ENCODE measurements at regions not wholly inside any gene's neighbourhood (a gene's known extent, or its start where the extent isn't known, plus 50 kb on each side); places are given as distances from the start of the nearest gene placed in this dataset.
"Not testable (repeated sequence)": the region's sequence is repeated elsewhere in the genome, so short reads cannot be mapped to it uniquely, and the experiment has no call there.

DNA sequence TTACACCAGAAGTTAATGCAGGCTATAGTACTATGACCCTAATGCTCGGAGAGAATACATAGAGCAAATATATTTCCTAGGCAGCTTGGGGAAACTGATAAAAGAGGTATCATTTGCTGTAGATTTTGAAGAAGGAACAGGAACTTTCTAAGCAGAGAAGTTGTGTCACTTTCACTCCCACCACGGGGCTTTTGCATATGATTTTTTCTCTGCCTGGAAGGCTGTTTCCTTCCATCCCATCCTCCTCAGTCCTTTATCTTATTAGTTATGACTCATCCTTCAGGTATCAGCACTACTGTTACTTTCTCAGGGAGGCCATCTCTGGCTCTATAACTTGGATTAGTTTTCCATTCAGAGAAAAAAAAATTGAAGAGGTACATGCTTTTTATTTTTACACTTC is 2006.1 kb upstream of the WWC1 start:
- H3K27me3 ChIP-seq (ENCODE audit: control insufficient read depth, insufficient read depth, low read length), result no peaks in the 10 kb centered on the region
- no peaks in the 10 kb centered on the region for H3K4me1 ChIP-seq (ENCODE audit: control insufficient read depth, insufficient read depth, low read length)
- H3K4me2 ChIP-seq (ENCODE audit: low read length), result no peak overlapping the region
- H3K9ac ChIP-seq (ENCODE audit: low read depth, low read length), result no peak overlapping the region
- H3K9me3 ChIP-seq (replicated peaks; ENCODE audit: low read length), result peaks cover 7% of the 10 kb centered on the region
- H3K4me3 ChIP-seq (ENCODE audit: low read length), result no peak overlapping the region
- no peaks in the 10 kb centered on the region for H3K36me3 ChIP-seq (ENCODE audit: insufficient read depth, low read length)

DNA sequence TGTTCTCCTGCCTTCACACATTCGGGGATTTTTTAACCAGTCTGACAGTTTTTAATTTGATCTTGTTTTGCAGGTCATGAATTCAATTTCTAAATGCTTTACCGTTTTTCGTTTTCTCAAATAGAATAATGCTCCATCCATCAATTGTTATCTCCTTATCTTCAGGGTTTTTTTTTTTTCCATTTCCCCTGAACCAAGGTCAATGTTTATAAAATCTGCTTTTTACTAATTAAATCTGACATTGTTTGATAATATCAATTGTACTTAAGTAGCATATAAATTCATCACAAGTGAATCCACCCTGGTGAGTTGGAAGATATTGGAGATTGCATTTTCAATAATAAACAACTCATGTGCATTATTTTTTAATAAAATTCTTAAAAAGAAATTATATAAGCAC is 2004.6 kb upstream of the WWC1 start:
- no peaks in the 10 kb centered on the region for H3K4me1 ChIP-seq (ENCODE audit: control insufficient read depth, insufficient read depth, low read length)
- H3K36me3 ChIP-seq (ENCODE audit: insufficient read depth, low read length), result no peaks in the 10 kb centered on the region
- no peaks in the 10 kb centered on the region for H3K27me3 ChIP-seq (ENCODE audit: control insufficient read depth, insufficient read depth, low read length)
- H3K4me2 ChIP-seq (ENCODE audit: low read length), result no peak overlapping the region
- no peak overlapping the region for H3K9ac ChIP-seq (ENCODE audit: low read depth, low read length)
- H3K4me3 ChIP-seq (ENCODE audit: low read length), result no peak overlapping the region
- peaks cover 7% of the 10 kb centered on the region for H3K9me3 ChIP-seq (replicated peaks; ENCODE audit: low read length)

DNA sequence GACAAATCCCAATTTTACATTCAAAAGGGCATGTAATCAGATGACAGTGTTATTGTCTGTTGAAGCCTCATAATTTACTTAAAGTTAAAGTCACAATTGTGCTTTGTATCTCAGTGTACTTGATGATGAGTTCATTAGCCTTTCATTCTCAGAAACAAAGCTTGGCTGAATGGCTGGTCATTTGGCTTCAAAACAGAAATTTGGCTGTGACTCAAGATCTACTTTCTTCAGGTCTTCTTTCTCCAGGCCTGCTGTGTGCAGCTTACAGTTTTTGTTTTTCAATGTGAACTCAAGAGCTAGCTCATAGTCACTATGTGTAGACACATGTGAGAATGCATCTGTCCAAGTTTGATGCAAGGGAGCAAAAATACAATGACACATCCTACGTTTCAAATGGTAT is 2003.6 kb upstream of the WWC1 start:
- H3K9ac ChIP-seq (ENCODE audit: low read depth, low read length), result no peak overlapping the region
- no peaks in the 10 kb centered on the region for H3K36me3 ChIP-seq (ENCODE audit: insufficient read depth, low read length)
- no peaks in the 10 kb centered on the region for H3K27me3 ChIP-seq (ENCODE audit: control insufficient read depth, insufficient read depth, low read length)
- peaks cover 7% of the 10 kb centered on the region for H3K9me3 ChIP-seq (replicated peaks; ENCODE audit: low read length)
- no peak overlapping the region for H3K4me3 ChIP-seq (ENCODE audit: low read length)
- no peak overlapping the region for H3K4me2 ChIP-seq (ENCODE audit: low read length)
- no peaks in the 10 kb centered on the region for H3K4me1 ChIP-seq (ENCODE audit: control insufficient read depth, insufficient read depth, low read length)

- H3K9ac ChIP-seq (ENCODE audit: low read depth, low read length); H3K4me2 ChIP-seq (ENCODE audit: low read length); H3K36me3 ChIP-seq (ENCODE audit: insufficient read depth, low read length); H3K4me3 ChIP-seq (ENCODE audit: low read length); H3K27me3 ChIP-seq (ENCODE audit: control insufficient read depth, insufficient read depth, low read length); H3K4me1 ChIP-seq (ENCODE audit: control insufficient read depth, insufficient read depth, low read length): not testable (repeated sequence)
- peaks cover 17% of the 10 kb centered on the region for H3K9me3 ChIP-seq (replicated peaks; ENCODE audit: low read length)
Observed at GRCh38 chr5:166291800-166292199, 1999.6 kb upstream of the WWC1 start.

DNA sequence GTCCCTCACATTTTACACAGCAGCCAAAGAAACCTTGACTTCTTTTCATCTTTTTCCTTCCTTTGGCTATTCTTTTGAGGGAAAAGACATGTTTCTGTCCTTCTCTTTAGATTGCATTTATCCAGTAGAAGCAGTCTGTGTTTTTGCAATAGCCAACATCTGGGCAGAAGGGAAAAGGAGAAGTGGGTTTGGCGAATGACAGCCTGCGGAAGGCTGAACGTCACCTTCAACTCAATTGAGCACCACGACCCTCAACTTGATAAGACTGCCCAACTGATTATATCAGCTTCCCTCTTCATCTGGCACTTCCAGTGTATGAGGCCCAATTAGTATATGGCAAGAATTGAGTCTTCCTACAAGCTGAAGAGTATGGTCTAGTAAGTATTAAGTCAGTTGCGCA is 1997.6 kb upstream of the WWC1 start:
- H3K4me1 ChIP-seq (ENCODE audit: control insufficient read depth, insufficient read depth, low read length), result no peaks in the 10 kb centered on the region
- H3K36me3 ChIP-seq (ENCODE audit: insufficient read depth, low read length), result no peaks in the 10 kb centered on the region
- no peak overlapping the region for H3K9ac ChIP-seq (ENCODE audit: low read depth, low read length)
- H3K4me3 ChIP-seq (ENCODE audit: low read length), result no peak overlapping the region
- peaks cover 18% of the 10 kb centered on the region for H3K9me3 ChIP-seq (replicated peaks; ENCODE audit: low read length)
- H3K27me3 ChIP-seq (ENCODE audit: control insufficient read depth, insufficient read depth, low read length), result no peaks in the 10 kb centered on the region
- H3K4me2 ChIP-seq (ENCODE audit: low read length), result no peak overlapping the region

- Histone ChIP-seq H3K9me3 (replicated peaks; ENCODE audit: low read length) (peaks cover 7% of the 10 kb centered on the region), H3K36me3 (ENCODE audit: insufficient read depth, low read length) (no peaks in the 10 kb centered on the region), H3K27me3 (ENCODE audit: control insufficient read depth, insufficient read depth, low read length) (no peaks in the 10 kb centered on the region), H3K4me2 (ENCODE audit: low read length) (no peak overlapping the region), H3K9ac (ENCODE audit: low read depth, low read length) (no peak overlapping the region), H3K4me3 (ENCODE audit: low read length) (no peak overlapping the region), H3K4me1 (ENCODE audit: control insufficient read depth, insufficient read depth, low read length) (no peaks in the 10 kb centered on the region)
Observed at GRCh38 chr5:166302166-166302565, 1989.3 kb upstream of the WWC1 start.

DNA sequence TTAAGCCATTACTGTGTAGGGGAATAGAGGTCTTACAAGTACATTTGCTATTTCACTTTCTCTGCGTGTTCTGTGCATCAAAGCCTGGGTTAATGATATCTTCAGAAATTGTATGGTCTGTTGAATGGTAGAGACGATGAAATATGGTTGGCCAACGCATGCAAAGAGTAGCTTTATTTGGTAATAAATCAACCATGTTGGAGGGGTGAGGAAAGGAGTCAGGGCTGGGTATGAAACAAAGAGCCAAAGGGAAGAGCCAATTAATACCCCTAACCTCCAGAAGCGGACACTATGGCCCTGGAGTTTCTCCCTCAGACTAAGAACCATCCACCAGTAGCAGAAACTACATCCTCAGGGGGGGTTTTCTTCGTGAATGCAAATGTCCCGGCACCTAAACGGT is 1974.0 kb upstream of the WWC1 start:
- no peaks in the 10 kb centered on the region for H3K4me1 ChIP-seq (ENCODE audit: control insufficient read depth, insufficient read depth, low read length)
- no peak overlapping the region for H3K4me3 ChIP-seq (ENCODE audit: low read length)
- no peak overlapping the region for H3K9ac ChIP-seq (ENCODE audit: low read depth, low read length)
- H3K36me3 ChIP-seq (ENCODE audit: insufficient read depth, low read length), result no peaks in the 10 kb centered on the region
- H3K4me2 ChIP-seq (ENCODE audit: low read length), result no peak overlapping the region
- H3K27me3 ChIP-seq (ENCODE audit: control insufficient read depth, insufficient read depth, low read length), result no peaks in the 10 kb centered on the region
- no peaks in the 10 kb centered on the region for H3K9me3 ChIP-seq (replicated peaks; ENCODE audit: low read length)

DNA sequence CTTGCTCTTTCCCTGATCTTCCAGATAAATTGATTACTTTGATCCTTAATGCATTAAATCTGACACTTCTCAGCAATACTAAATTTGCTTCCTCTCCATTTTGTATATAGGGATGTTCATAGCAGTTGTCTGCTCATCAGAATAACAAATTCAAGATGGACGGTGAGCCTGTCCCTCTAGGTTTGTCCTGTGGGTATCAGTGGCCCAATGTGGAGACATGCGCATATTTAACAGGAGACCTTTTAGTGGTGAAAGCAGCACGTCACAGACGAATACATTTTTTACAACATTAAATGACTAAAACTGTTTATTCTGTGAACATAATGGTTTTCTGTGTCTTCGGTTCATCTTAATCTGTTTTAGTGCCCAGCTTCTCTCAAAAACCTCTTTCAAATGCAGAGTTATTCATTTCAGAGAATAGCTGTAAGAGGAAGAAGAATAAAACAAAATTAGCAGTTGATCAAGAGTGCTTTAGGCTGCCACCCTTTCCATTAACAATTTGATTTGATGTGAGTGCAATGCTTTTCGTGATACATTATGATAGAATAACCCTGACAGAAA is 1970.4 kb upstream of the WWC1 start:
- H3K9ac ChIP-seq (ENCODE audit: low read depth, low read length), result no peak overlapping the region
- H3K9me3 ChIP-seq (replicated peaks; ENCODE audit: low read length), result no peaks in the 10 kb centered on the region
- no peak overlapping the region for H3K4me3 ChIP-seq (ENCODE audit: low read length)
- no peaks in the 10 kb centered on the region for H3K4me1 ChIP-seq (ENCODE audit: control insufficient read depth, insufficient read depth, low read length)
- no peaks in the 10 kb centered on the region for H3K36me3 ChIP-seq (ENCODE audit: insufficient read depth, low read length)
- H3K4me2 ChIP-seq (ENCODE audit: low read length), result no peak overlapping the region
- H3K27me3 ChIP-seq (ENCODE audit: control insufficient read depth, insufficient read depth, low read length), result no peaks in the 10 kb centered on the region

GRCh38 chr5:166324372-166324771 is 1967.1 kb upstream of the WWC1 start:
- peaks cover 4% of the 10 kb centered on the region for H3K9me3 ChIP-seq (replicated peaks; ENCODE audit: low read length)
- H3K4me2 ChIP-seq (ENCODE audit: low read length), result no peak overlapping the region
- H3K4me3 ChIP-seq (ENCODE audit: low read length), result no peak overlapping the region
- H3K9ac ChIP-seq (ENCODE audit: low read depth, low read length), result no peak overlapping the region
- no peaks in the 10 kb centered on the region for H3K4me1 ChIP-seq (ENCODE audit: control insufficient read depth, insufficient read depth, low read length)
- H3K36me3 ChIP-seq (ENCODE audit: insufficient read depth, low read length), result no peaks in the 10 kb centered on the region
- no peaks in the 10 kb centered on the region for H3K27me3 ChIP-seq (ENCODE audit: control insufficient read depth, insufficient read depth, low read length)

DNA sequence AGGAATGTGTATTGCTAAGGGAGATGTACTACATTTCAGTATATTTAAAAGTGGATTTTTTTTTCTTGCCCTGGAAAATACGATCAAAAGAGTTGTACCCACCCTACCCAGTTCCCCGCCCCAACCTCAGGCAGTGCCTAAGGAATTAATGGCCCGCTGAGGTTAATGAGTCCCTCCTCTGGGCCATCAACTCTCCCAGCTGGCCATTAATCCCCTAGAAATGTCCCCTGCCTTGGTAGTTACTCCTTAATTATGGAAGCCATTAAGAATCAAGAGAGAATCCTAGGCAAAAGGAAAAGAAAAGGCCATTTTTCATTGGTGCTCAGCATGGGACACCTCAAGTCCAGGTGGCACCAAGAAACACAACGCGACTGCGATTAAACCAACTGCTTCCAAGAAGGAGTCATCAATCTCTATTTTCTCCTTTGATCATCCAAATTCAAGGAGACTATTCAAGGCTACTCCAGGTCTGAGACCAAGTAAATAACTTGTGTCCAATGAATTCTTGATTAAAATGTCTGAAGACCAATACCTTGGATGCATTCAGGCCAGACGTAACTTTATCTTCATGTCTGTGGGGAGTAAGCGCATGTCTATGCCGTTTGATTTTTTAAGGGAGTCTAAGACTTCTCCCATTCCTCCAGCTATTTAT is 1962.2 kb upstream of the WWC1 start:
- Histone ChIP-seq H3K4me2 (ENCODE audit: low read length) (no peak overlapping the region), H3K4me3 (ENCODE audit: low read length) (no peak overlapping the region), H3K4me1 (ENCODE audit: control insufficient read depth, insufficient read depth, low read length) (no peaks in the 10 kb centered on the region), H3K27me3 (ENCODE audit: control insufficient read depth, insufficient read depth, low read length) (no peaks in the 10 kb centered on the region), H3K36me3 (ENCODE audit: insufficient read depth, low read length) (no peaks in the 10 kb centered on the region), H3K9me3 (replicated peaks; ENCODE audit: low read length) (peaks cover 6% of the 10 kb centered on the region), H3K9ac (ENCODE audit: low read depth, low read length) (no peak overlapping the region)

DNA sequence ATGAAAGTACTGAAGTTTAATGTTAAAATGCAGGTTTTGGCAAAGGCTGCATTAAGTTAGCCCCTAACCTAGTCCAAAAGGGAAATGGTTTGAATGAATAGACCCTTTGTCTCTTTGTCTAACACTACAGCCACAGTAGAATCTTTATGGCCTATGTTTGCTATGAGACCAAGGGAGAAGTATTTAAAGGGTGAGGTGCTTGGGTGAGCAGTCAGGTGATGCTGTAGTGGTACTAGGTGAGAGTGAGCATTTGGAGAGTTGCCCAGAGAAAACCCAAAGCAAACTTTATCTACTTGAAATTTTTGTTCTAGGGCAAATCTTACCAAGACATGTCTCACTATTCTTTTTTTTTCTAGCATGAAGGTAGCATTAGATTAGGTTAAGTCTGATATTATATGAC is 1961.4 kb upstream of the WWC1 start:
- no peak overlapping the region for H3K4me3 ChIP-seq (ENCODE audit: low read length)
- H3K36me3 ChIP-seq (ENCODE audit: insufficient read depth, low read length), result no peaks in the 10 kb centered on the region
- no peaks in the 10 kb centered on the region for H3K27me3 ChIP-seq (ENCODE audit: control insufficient read depth, insufficient read depth, low read length)
- H3K9me3 ChIP-seq (replicated peaks; ENCODE audit: low read length), result peaks cover 7% of the 10 kb centered on the region
- H3K9ac ChIP-seq (ENCODE audit: low read depth, low read length), result no peak overlapping the region
- H3K4me1 ChIP-seq (ENCODE audit: control insufficient read depth, insufficient read depth, low read length), result no peaks in the 10 kb centered on the region
- H3K4me2 ChIP-seq (ENCODE audit: low read length), result no peak overlapping the region

GRCh38 chr5:166331521-166331920 is 1959.9 kb upstream of the WWC1 start:
- no peaks in the 10 kb centered on the region for H3K4me1 ChIP-seq (ENCODE audit: control insufficient read depth, insufficient read depth, low read length)
- H3K27me3 ChIP-seq (ENCODE audit: control insufficient read depth, insufficient read depth, low read length), result no peaks in the 10 kb centered on the region
- no peak overlapping the region for H3K4me3 ChIP-seq (ENCODE audit: low read length)
- H3K36me3 ChIP-seq (ENCODE audit: insufficient read depth, low read length), result no peaks in the 10 kb centered on the region
- H3K4me2 ChIP-seq (ENCODE audit: low read length), result no peak overlapping the region
- H3K9ac ChIP-seq (ENCODE audit: low read depth, low read length), result no peak overlapping the region
- H3K9me3 ChIP-seq (replicated peaks; ENCODE audit: low read length), result peaks cover 6% of the 10 kb centered on the region
